ENCODE measurements at regions not wholly inside any gene's neighbourhood (a gene's known extent, or its start where the extent isn't known, plus 50 kb on each side); places are given as distances from the start of the nearest gene placed in this dataset.

GRCh38 chr11:134799386-134799785 is 387.3 kb upstream of the B3GAT1 start:
- intact Hi-C loops (cut with DNase I, micrococcal nuclease) = no loop called here
- ATAC-seq (no peak), DNase-seq (no peak)

GRCh38 chr11:134797411-134798089 is 385.5 kb upstream of the B3GAT1 start:
- ATAC-seq (no peak), DNase-seq (no peak)
- intact Hi-C loops (cut with DNase I, micrococcal nuclease) = no loop called here

- no peak for DNase-seq
- intact Hi-C loops (cut with DNase I, micrococcal nuclease) = no loop called here
- no peak for ATAC-seq
Observed at GRCh38 chr11:134795017-134795416, 383.0 kb upstream of the B3GAT1 start.

- intact Hi-C loops (cut with DNase I, micrococcal nuclease) = no loop called here
- DNase-seq = no peak
- no peak for ATAC-seq
Observed at GRCh38 chr11:134794192-134794591, 382.1 kb upstream of the B3GAT1 start.

- intact Hi-C loops (cut with DNase I, micrococcal nuclease) = no loop called here
- no peak for ATAC-seq
- DNase-seq = no peak
Observed at GRCh38 chr11:134792677-134793076, 380.6 kb upstream of the B3GAT1 start.

- no peak for ATAC-seq
- intact Hi-C loops (cut with DNase I, micrococcal nuclease) = no loop called here
- no peak for DNase-seq
Observed at GRCh38 chr11:134792044-134792443, 380.0 kb upstream of the B3GAT1 start.

GRCh38 chr11:134791102-134791501 is 379.1 kb upstream of the B3GAT1 start:
- intact Hi-C loops (cut with DNase I, micrococcal nuclease) = no loop called here
- no peak for DNase-seq
- no peak for ATAC-seq

- intact Hi-C loops (cut with DNase I, micrococcal nuclease) = no loop called here
- DNase-seq (no peak), ATAC-seq (no peak)
Observed at GRCh38 chr11:134789104-134789503, 377.1 kb upstream of the B3GAT1 start.

- no peak for ATAC-seq
Observed at GRCh38 chr11:134786636-134787035, 374.6 kb upstream of the B3GAT1 start.

GRCh38 chr11:134785660-134786284 is 373.7 kb upstream of the B3GAT1 start:
- ATAC-seq (no peak), DNase-seq (no peak)
- intact Hi-C loops (cut with DNase I, micrococcal nuclease) = no loop called here

More at GRCh38 chr11:134786636-134787035, 374.6 kb upstream of the B3GAT1 start:
- DNase-seq = no peak
- intact Hi-C loops (cut with DNase I, micrococcal nuclease) = no loop called here

- ATAC-seq (no peak), DNase-seq (no peak)
- intact Hi-C loops (cut with DNase I, micrococcal nuclease) = no loop called here
Observed at GRCh38 chr11:134785059-134785458, 373.0 kb upstream of the B3GAT1 start.

GRCh38 chr11:134784568-134784967 is 372.5 kb upstream of the B3GAT1 start:
- no peak for ATAC-seq
- DNase-seq = no peak
- intact Hi-C loops (cut with DNase I, micrococcal nuclease) = no loop called here

GRCh38 chr11:134784046-134784445 is 372.0 kb upstream of the B3GAT1 start:
- ATAC-seq = no peak
- intact Hi-C loops (cut with DNase I, micrococcal nuclease) = no loop called here
- no peak for DNase-seq

GRCh38 chr11:134783234-134783633 is 371.2 kb upstream of the B3GAT1 start:
- intact Hi-C loops (cut with DNase I, micrococcal nuclease) = no loop called here
- no peak for ATAC-seq
- no peak for DNase-seq

GRCh38 chr11:134781380-134781866 is 369.4 kb upstream of the B3GAT1 start:
- intact Hi-C loops (cut with DNase I, micrococcal nuclease) = no loop called here
- ATAC-seq (no peak), DNase-seq (no peak)

GRCh38 chr11:134780486-134781147 is 368.6 kb upstream of the B3GAT1 start:
- intact Hi-C loops (cut with DNase I, micrococcal nuclease) = no loop called here
- DNase-seq = no peak
- no peak for ATAC-seq

- no peak for ATAC-seq
- no peak for DNase-seq
- intact Hi-C loops (cut with DNase I, micrococcal nuclease) = no loop called here
Observed at GRCh38 chr11:134779179-134779578, 367.1 kb upstream of the B3GAT1 start.

- ATAC-seq = no peak
- intact Hi-C loops (cut with DNase I, micrococcal nuclease) = no loop called here
- no peak for DNase-seq
Observed at GRCh38 chr11:134768463-134768862, 356.4 kb upstream of the B3GAT1 start.

- intact Hi-C loops (cut with DNase I, micrococcal nuclease) = no loop called here
- DNase-seq (no peak), ATAC-seq (no peak)
Observed at GRCh38 chr11:134765565-134765964, 353.5 kb upstream of the B3GAT1 start.

GRCh38 chr11:134764966-134765365 is 352.9 kb upstream of the B3GAT1 start:
- ATAC-seq (no peak), DNase-seq (no peak)
- intact Hi-C loops (cut with DNase I, micrococcal nuclease) = no loop called here
